GM18519 (cell line): ENCODE measurements at regions not wholly inside any gene's neighbourhood (a gene's known extent, or its start where the extent isn't known, plus 50 kb on each side); places are given as distances from the start of the nearest gene placed in this dataset.
"Not testable (repeated sequence)": the region's sequence is repeated elsewhere in the genome, so short reads cannot be mapped to it uniquely, and the experiment has no call there.

Experiments used
- ATAC-seq: cut with Tn5 transposase; IDR thresholded peaks from one replicate; pipeline ENCODE4 v1.9.1; 2021; ENCODE audit warnings: mild to moderate bottlenecking, moderate library complexity; ENCODE audit not compliant: unreplicated experiment, low FRiP score

DNA sequence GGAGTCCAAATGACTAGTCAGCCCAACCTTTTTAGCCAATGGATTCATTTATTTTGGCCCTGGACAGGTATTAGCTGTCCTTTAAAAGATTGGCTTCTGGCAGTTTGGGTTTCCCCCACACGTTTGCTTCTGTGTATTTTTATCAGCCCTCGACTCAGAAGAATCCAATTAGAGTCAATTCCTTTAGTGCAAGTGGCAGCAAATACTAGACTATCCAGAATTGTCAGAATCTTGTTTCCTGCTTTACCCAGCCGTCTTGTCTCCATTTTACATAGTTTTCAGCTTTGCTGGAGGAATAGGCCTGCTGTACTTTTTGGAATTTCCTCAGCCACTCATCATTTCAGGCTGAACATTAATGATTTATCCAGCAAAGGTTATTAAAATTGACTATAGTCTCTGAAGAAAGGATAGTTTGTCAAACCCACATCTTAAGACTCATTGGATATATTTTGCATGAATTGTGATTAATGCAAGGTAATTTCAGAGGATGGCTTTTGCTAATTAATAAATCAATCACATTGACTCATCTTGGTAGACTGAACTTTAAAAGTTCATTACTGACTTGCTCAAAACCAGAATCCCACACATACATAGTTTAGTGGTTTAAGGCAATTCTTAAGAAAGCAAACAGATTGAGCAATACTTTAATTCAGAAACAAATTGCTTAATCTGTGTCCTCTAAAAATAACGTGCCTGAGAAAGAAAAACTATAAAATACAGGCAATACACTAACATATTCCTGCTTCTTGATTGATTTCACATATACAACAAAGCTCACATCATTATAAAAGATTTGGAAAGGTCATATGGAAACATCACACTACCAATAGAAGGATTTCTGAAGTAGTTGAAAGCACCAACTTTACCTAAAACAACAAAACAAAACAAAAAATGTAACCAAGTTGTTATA lies 62.9 kb upstream of the ZNF217 start:
- no peak for ATAC-seq

- no peak for ATAC-seq
Measured at GRCh38 chr20:53655625-53656292, 62.1 kb upstream of the ZNF217 start.

- no peak for ATAC-seq
Measured at GRCh38 chr20:53654932-53655624, 61.4 kb upstream of the ZNF217 start.

DNA sequence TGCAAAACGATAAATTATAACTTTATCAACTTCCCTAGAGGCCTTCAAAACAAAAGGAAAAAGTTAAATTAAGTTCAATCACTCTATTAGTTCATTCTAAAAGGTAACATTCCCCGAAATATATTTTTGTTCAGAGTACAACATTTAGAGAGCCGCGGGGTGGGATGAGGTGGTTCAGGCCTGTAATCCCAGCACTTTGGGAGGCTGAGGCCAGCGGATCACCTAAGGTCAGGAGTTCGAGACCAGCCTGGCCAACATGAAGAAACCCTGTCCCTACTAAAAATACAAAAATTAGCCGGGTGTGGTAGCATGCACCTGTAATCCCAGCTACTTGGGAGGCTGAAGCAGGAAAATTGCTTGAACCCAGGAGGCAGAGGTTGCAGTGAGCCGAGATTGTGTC lies 60.9 kb upstream of the ZNF217 start:
- ATAC-seq, result not testable (repeated sequence)

GRCh38 chr20:53652859-53653517 lies 59.3 kb upstream of the ZNF217 start:
- no peak for ATAC-seq

DNA sequence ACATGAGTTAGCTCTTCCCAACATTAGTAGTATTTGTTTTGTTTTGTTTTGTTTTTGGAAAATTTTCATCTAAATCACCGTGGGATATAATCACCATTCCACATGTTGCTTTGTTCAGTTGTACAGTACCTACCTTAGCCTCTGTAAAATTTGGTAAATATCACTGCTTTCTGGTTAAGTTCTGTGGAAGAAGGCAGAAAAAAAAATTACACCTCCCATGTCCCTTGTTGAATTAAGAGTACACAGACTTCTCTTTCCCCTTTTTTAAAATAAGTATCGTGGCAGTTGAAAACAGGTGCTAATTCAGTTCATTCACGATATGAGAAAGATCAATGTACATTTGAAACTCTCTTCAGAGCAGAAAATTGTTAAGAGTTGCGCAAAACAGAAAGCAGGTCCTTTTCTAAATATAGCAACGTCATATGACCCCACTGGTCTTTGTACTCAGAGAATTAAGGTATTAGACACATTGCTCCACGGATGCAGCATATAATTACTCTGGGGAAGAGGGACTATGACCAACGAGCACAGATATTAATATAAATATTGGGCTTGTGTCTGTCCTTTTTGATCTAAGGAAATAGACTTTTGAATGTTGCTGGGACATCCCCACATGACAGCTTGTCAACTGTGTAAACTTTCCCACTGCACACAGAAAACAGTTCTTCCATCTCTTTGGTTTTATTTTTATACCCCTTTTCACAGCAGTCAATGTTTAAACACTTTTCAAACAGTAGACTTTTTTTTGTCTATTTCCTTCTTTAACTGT lies 58.6 kb upstream of the ZNF217 start:
- peak; percentile 62 for ATAC-seq

- ATAC-seq, result not testable (repeated sequence)
Measured at GRCh38 chr20:53649493-53649892, 55.9 kb upstream of the ZNF217 start.

DNA sequence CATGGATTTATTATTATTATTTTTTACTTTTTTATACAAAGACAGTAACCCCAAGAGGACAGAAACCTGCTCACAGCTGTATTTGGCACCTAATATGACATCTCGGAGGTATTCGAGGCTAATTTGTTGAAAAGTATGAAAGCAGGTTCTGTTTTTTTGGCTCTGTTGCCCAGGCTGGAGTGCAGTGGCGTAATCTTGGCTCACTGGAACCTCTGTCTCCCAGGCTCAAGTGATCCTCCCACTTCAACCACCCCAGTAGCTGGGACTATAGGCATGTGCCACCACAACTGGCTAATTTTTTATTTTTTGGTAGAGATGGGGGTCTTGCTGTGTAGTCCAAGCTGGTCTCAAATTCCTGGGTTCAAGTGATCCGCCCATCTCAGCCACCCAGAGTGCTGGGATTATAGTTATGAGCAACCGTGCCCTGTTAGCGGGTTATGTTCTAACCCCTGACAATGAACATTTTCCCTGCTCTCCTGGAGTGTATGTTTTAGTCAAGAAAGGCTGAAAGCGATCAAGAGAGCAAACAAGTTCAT lies 53.7 kb upstream of the ZNF217 start:
- no peak for ATAC-seq

- no peak for ATAC-seq
Measured at GRCh38 chr20:53646550-53646949, 52.9 kb upstream of the ZNF217 start.

DNA sequence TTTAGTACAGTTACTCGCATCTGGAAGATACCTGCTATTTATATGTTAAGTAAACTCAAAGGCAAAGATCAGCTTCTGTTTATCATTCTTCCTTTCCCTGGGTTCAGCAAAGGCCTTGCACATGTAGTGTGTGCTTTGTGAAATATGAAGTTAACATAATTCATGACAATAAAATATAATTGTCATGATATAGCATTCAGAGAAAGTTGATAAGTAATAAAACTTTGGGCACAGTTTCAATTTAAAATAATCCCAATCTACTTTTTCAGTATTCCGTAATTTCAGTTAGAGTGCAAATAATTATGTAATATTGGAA lies 51.9 kb upstream of the ZNF217 start:
- no peak for ATAC-seq

- not testable (repeated sequence) for ATAC-seq
Measured at GRCh38 chr20:53644108-53644507, 50.5 kb upstream of the ZNF217 start.
